Caco-2 (cell line): ENCODE measurements at regions not wholly inside any gene's neighbourhood (a gene's known extent, or its start where the extent isn't known, plus 50 kb on each side); places are given as distances from the start of the nearest gene placed in this dataset.

ENCODE experiments used
- BruUV-seq: library from RNA; stranded (reverse); fragments of 400-500 nt; replicated peaks from 2 replicates; lab custom pipeline; 2021; lab: Mats Ljungman, UMichigan
- CTCF ChIA-PET: fragments of 300-600 bp; sonication (Branson Sonifier 250); formaldehyde crosslinking; loops from one replicate; lab custom pipeline; 2022; ENCODE audit warnings: antibody characterized with exemption; lab: Charles Lee
- POLR2A ChIA-PET: fragments of 300-600 bp; sonication (Branson Sonifier 250); formaldehyde crosslinking; loops from one replicate; lab custom pipeline; 2022; ENCODE audit warnings: antibody characterized with exemption; lab: Charles Lee
- DNase-seq, 2 experiments: peaks; one replicate each; pipeline versions ENCODE4 v3.0.0 to v3.0.0-alpha.2; 2020 to 2022
- H3K27me3 ChIP-seq: replicated peaks from 2 replicates; pipeline ENCODE4 v1.6.0; 2011; ENCODE audit warnings: low read length; ENCODE audit not compliant: control insufficient read depth, insufficient read depth
- H3K36me3 ChIP-seq: 2 replicates; pipeline ENCODE4 v1.5.1; 2011; ENCODE audit warnings: low read length; ENCODE audit not compliant: control insufficient read depth, insufficient read depth
- H3K4me1 ChIP-seq: fragments of 250-450 bp; sonication (Bioruptor Pico); 2 replicates; pipeline ENCODE4 v1.5.1; 2020; ENCODE audit warnings: mild to moderate bottlenecking
- H3K4me3 ChIP-seq: 2 replicates; pipeline ENCODE4 v1.5.1; 2011; ENCODE audit warnings: low read depth, mild to moderate bottlenecking, control low read depth, low read length
- H3K9me3 ChIP-seq: fragments of 250-450 bp; sonication (Bioruptor Pico); 2 replicates; pipeline ENCODE4 v1.5.1; 2020; ENCODE audit warnings: mild to moderate bottlenecking, moderate library complexity
- H3K27ac Mint-ChIP-seq: one replicate; pipeline ENCODE4 v1.8.0; 2022; ENCODE audit warnings: mixed read lengths; ENCODE audit not compliant: unreplicated experiment
- H3K27me3 Mint-ChIP-seq: one replicate; pipeline ENCODE4 v1.8.0; 2022; ENCODE audit warnings: mixed read lengths; ENCODE audit not compliant: insufficient read depth, unreplicated experiment
- H3K36me3 Mint-ChIP-seq: one replicate; pipeline ENCODE4 v1.8.0; 2022; ENCODE audit warnings: mild to moderate bottlenecking, mixed read lengths; ENCODE audit not compliant: insufficient read depth, unreplicated experiment
- H3K4me1 Mint-ChIP-seq: one replicate; pipeline ENCODE4 v1.8.0; 2022; ENCODE audit warnings: low read depth, mixed read lengths; ENCODE audit not compliant: unreplicated experiment
- H3K4me3 Mint-ChIP-seq: one replicate; pipeline ENCODE4 v1.8.0; 2022; ENCODE audit warnings: mild to moderate bottlenecking, moderate library complexity, mixed read lengths; ENCODE audit not compliant: unreplicated experiment
- H3K9me3 Mint-ChIP-seq: one replicate; pipeline ENCODE4 v1.8.0; 2022; ENCODE audit warnings: mixed read lengths; ENCODE audit not compliant: unreplicated experiment
- intact Hi-C: fragments of 100-400 bp; cut with micrococcal nuclease; formaldehyde crosslinking; loops from one replicate; pipeline ENCODE4 v1.10.0; 2022; ENCODE audit not compliant: unreplicated experiment
- TF ChIP-seq, protein P1 (sequence below), 2 experiments: fragments of 200-600 bp in 1 of 2; IDR thresholded peaks; 1 replicate in 1 of 2; 2 replicates in 1 of 2; pipeline versions ENCODE4 v1.5.1 to v1.8.0; 2011 to 2022; ENCODE audit warnings: antibody characterized with exemption in 1 of 2, control low read depth in 1 of 2, inconsistent platforms in 1 of 2, low read depth in 1 of 2, low read length in 1 of 2, mild to moderate bottlenecking in 1 of 2, moderate library complexity in 1 of 2; ENCODE audit not compliant: insufficient read depth in 1 of 2, severe bottlenecking in 1 of 2, unreplicated experiment in 1 of 2

DNA sequence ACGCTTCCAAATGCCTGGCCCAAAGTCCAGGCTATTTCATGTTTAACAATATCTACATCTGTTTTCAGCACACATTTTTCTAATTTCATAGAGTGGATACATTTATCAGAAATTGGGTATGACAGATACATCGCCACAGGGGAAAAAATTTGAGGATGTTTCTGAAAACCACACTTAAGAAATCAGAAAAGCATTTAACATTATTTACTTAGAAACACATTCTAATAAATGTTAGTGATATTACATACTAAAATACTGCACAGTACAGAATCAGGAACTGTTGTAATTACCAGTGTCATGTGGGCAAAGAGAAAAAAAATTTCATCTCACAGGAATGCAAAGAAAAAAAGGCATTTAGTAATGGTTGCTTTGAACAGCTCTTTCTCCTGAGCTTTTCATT lies 310.5 kb upstream of the KIF2A start:
- BruUV-seq: no TSS peak
- peaks cover 12% of the 10 kb centered on the region for H3K27me3 Mint-ChIP-seq
- H3K4me1 ChIP-seq: no peaks in the 10 kb centered on the region
- TF ChIP-seq, protein P1, sequence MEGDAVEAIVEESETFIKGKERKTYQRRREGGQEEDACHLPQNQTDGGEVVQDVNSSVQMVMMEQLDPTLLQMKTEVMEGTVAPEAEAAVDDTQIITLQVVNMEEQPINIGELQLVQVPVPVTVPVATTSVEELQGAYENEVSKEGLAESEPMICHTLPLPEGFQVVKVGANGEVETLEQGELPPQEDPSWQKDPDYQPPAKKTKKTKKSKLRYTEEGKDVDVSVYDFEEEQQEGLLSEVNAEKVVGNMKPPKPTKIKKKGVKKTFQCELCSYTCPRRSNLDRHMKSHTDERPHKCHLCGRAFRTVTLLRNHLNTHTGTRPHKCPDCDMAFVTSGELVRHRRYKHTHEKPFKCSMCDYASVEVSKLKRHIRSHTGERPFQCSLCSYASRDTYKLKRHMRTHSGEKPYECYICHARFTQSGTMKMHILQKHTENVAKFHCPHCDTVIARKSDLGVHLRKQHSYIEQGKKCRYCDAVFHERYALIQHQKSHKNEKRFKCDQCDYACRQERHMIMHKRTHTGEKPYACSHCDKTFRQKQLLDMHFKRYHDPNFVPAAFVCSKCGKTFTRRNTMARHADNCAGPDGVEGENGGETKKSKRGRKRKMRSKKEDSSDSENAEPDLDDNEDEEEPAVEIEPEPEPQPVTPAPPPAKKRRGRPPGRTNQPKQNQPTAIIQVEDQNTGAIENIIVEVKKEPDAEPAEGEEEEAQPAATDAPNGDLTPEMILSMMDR (IDR thresholded peaks at IDR 0.05; ENCODE audit: insufficient read depth in 1 of 2, low read depth in 1 of 2, low read length in 1 of 2, severe bottlenecking in 1 of 2, unreplicated experiment in 1 of 2): no peak
- no peaks in the 10 kb centered on the region for H3K9me3 Mint-ChIP-seq
- no peaks in the 10 kb centered on the region for H3K36me3 Mint-ChIP-seq
- H3K9me3 ChIP-seq: no peaks in the 10 kb centered on the region
- H3K4me1 Mint-ChIP-seq: no peaks in the 10 kb centered on the region
- no peak overlapping the region for H3K27ac Mint-ChIP-seq
- intact Hi-C loops: no loop called here
- DNase-seq: no peak
- no peak overlapping the region for H3K4me3 ChIP-seq
- no peaks in the 10 kb centered on the region for H3K36me3 ChIP-seq
- no peaks in the 10 kb centered on the region for H3K27me3 ChIP-seq
- H3K4me3 Mint-ChIP-seq: no peak overlapping the region
- POLR2A ChIA-PET: no interaction called here
- CTCF ChIA-PET: no interaction called here

DNA sequence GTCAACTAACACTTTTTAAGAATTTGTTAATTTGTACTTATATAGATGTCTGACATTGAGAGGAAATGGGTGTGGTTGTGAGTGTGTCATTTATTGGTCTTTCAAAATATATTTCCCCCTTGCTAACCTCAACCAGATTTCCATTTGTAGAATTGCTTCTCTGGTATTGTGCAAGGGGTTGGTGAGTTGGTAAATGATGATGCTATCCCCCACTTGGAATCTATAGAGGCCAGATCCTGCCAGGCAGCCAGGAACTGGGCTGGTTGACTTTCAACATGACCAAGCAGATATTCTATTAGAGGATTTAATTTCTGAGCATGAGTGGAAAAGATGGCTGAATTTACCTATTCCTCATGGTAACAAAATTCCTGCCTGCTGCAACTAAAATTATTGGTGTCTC lies 306.6 kb upstream of the KIF2A start:
- ChIA-PET POLR2A (no interaction called here), CTCF (no interaction called here)
- intact Hi-C loops: no loop called here
- BruUV-seq: no TSS peak
- Histone ChIP-seq H3K9me3 (no peaks in the 10 kb centered on the region), H3K36me3 (no peaks in the 10 kb centered on the region), H3K27me3 (no peaks in the 10 kb centered on the region), H3K4me3 (no peak overlapping the region), H3K4me1 (no peaks in the 10 kb centered on the region)
- H3K4me3 Mint-ChIP-seq: no peak overlapping the region
- H3K27me3 Mint-ChIP-seq: peaks cover 14% of the 10 kb centered on the region
- no peaks in the 10 kb centered on the region for H3K36me3 Mint-ChIP-seq
- no peaks in the 10 kb centered on the region for H3K9me3 Mint-ChIP-seq
- H3K27ac Mint-ChIP-seq: no peak overlapping the region
- no peaks in the 10 kb centered on the region for H3K4me1 Mint-ChIP-seq
- DNase-seq: no peak
- TF ChIP-seq, protein P1 (IDR thresholded peaks at IDR 0.05; ENCODE audit: insufficient read depth in 1 of 2, low read depth in 1 of 2, low read length in 1 of 2, severe bottlenecking in 1 of 2, unreplicated experiment in 1 of 2): no peak

DNA sequence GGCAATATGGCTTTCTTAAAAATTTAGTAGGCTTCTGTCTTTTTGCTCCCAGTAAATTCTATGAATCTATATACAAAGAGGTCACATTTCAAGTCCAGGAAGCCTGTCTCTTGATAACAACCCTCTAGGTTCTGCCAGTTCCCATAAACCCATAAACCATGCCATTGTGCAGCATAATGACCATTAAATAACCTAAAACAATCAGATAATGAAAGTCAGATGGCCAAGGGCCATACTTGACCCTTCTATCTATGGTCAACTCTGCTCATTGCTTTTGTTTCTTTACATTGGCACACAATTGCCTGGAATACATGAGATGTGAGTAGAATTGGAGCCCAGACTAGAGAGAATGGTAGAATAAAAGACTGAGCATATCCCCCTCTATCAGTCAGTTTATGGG lies 305.4 kb upstream of the KIF2A start:
- Histone ChIP-seq H3K27me3 (no peaks in the 10 kb centered on the region), H3K9me3 (no peaks in the 10 kb centered on the region), H3K4me3 (no peak overlapping the region), H3K36me3 (no peaks in the 10 kb centered on the region), H3K4me1 (no peaks in the 10 kb centered on the region)
- H3K4me1 Mint-ChIP-seq: no peaks in the 10 kb centered on the region
- no TSS peak for BruUV-seq
- no peak overlapping the region for H3K4me3 Mint-ChIP-seq
- POLR2A ChIA-PET: no interaction called here
- no peaks in the 10 kb centered on the region for H3K36me3 Mint-ChIP-seq
- no peak for DNase-seq
- no peak overlapping the region for H3K27ac Mint-ChIP-seq
- CTCF ChIA-PET: no interaction called here
- TF ChIP-seq, protein P1 (IDR thresholded peaks at IDR 0.05; ENCODE audit: insufficient read depth in 1 of 2, low read depth in 1 of 2, low read length in 1 of 2, severe bottlenecking in 1 of 2, unreplicated experiment in 1 of 2): no peak
- intact Hi-C loops: no loop called here
- no peaks in the 10 kb centered on the region for H3K9me3 Mint-ChIP-seq
- peaks cover 19% of the 10 kb centered on the region for H3K27me3 Mint-ChIP-seq
